IMR-90 (cell line): ENCODE measurements at regions not wholly inside any gene's neighbourhood (a gene's known extent, or its start where the extent isn't known, plus 50 kb on each side); places are given as distances from the start of the nearest gene placed in this dataset. TPM values are rescaled to one million over a fixed set of nuclear protein-coding genes. Genes with fewer than 3 reads are reported as not detected.

Experiments
- ATAC-seq: fragments of 200-7000 bp; cut with Tn5 transposase; 2 replicates; pipeline ENCODE4 v1.9.1; 2020; ENCODE audit warnings: low read depth, mild to moderate bottlenecking, moderate library complexity
- BruUV-seq: library from RNA; stranded (reverse); fragments of 400-500 nt; replicated peaks from 2 replicates; lab custom pipeline; 2021; lab: Mats Ljungman, UMichigan
- CTCF ChIA-PET: fragments of 300-600 bp; formaldehyde crosslinking; extraction: SDS; loops from one replicate; lab custom pipeline; 2021; ENCODE audit warnings: antibody characterized with exemption; lab: Yijun Ruan, JAX
- POLR2A ChIA-PET: fragments of 300-600 bp; sonication (Branson Sonifier 250); formaldehyde crosslinking; loops from one replicate; lab custom pipeline; 2022; ENCODE audit warnings: antibody characterized with exemption; ENCODE audit not compliant: unreplicated experiment; lab: Charles Lee
- DNase-seq: peaks from one replicate; pipeline ENCODE4 v3.0.0; 2013
- H2AFZ ChIP-seq: replicated peaks from 2 replicates; pipeline ENCODE3; 2013; ENCODE audit warnings: low read length, mild to moderate bottlenecking; ENCODE audit not compliant: poor library complexity
- H2AK5ac ChIP-seq: 2 replicates; pipeline ENCODE4 v1.6.1; 2013; ENCODE audit warnings: low read depth, low read length, inconsistent platforms
- H2AK9ac ChIP-seq: replicated peaks from 2 replicates; pipeline ENCODE3; 2013; ENCODE audit warnings: mild to moderate bottlenecking, low read depth, low read length, moderate library complexity; ENCODE audit not compliant: poor library complexity
- H2BK120ac ChIP-seq: 2 replicates; pipeline ENCODE4 v1.6.1; 2013; ENCODE audit warnings: low read depth, low read length, inconsistent platforms
- H2BK15ac ChIP-seq: 3 replicates; pipeline ENCODE4 v1.6.1; 2013; ENCODE audit warnings: low read depth, low read length, inconsistent platforms
- H2BK20ac ChIP-seq: 2 replicates; pipeline ENCODE4 v1.6.1; 2013; ENCODE audit warnings: low read depth, mild to moderate bottlenecking, inconsistent platforms, low read length, moderate library complexity
- H2BK5ac ChIP-seq: 2 replicates; pipeline ENCODE4 v1.6.1; 2013; ENCODE audit warnings: mild to moderate bottlenecking, low read depth, low read length, inconsistent platforms; ENCODE audit not compliant: poor library complexity, severe bottlenecking
- H3K14ac ChIP-seq: replicated peaks from 2 replicates; pipeline ENCODE4 v1.6.1; 2013; ENCODE audit warnings: low read depth, low read length, inconsistent platforms
- H3K18ac ChIP-seq: 2 replicates; pipeline ENCODE4 v1.6.1; 2013; ENCODE audit warnings: low read depth, low read length, control low read depth
- H3K23ac ChIP-seq: 2 replicates; pipeline ENCODE4 v1.6.1; 2013; ENCODE audit warnings: low read depth, low read length, inconsistent platforms
- H3K27ac ChIP-seq: 2 replicates; pipeline ENCODE4 v1.5.1; 2013; ENCODE audit warnings: mild to moderate bottlenecking, control low read depth, low read length; ENCODE audit not compliant: insufficient read depth
- H3K27me3 ChIP-seq: 2 replicates; pipeline ENCODE4 v1.6.1; 2013; ENCODE audit warnings: low read length; ENCODE audit not compliant: control insufficient read depth, insufficient read depth
- H3K36me3 ChIP-seq: 2 replicates; pipeline ENCODE4 v1.6.1; 2013; ENCODE audit warnings: low read length, mixed read lengths; ENCODE audit not compliant: control insufficient read depth, insufficient read depth
- H3K4ac ChIP-seq: 2 replicates; pipeline ENCODE4 v1.6.1; 2013; ENCODE audit warnings: low read depth, low read length, inconsistent platforms
- H3K4me1 ChIP-seq: 2 replicates; pipeline ENCODE4 v1.6.1; 2013; ENCODE audit warnings: low read length, mixed read lengths; ENCODE audit not compliant: control insufficient read depth, insufficient read depth
- H3K4me2 ChIP-seq: 2 replicates; pipeline ENCODE4 v1.6.1; 2013; ENCODE audit warnings: low read depth, mild to moderate bottlenecking, control low read depth, low read length, moderate library complexity
- H3K4me3 ChIP-seq: 2 replicates; pipeline ENCODE4 v1.5.1; 2013; ENCODE audit warnings: low read depth, mild to moderate bottlenecking, control low read depth, low read length, moderate library complexity; ENCODE audit not compliant: insufficient read depth
- H3K56ac ChIP-seq: 2 replicates; pipeline ENCODE4 v1.6.1; 2013; ENCODE audit warnings: low read length, inconsistent platforms; ENCODE audit not compliant: insufficient read depth; ENCODE audit errors: extremely low read depth
- H3K79me1 ChIP-seq, 2 experiments: 2 replicates each; pipeline ENCODE4 v1.6.1; 2013; ENCODE audit warnings: low read length in 2 of 2, inconsistent platforms in 1 of 2, low read depth in 1 of 2
- H3K9ac ChIP-seq: 2 replicates; pipeline ENCODE4 v1.6.1; 2013; ENCODE audit warnings: low read depth, low read length, control low read depth
- H3K9me1 ChIP-seq: 2 replicates; pipeline ENCODE4 v1.6.1; 2013; ENCODE audit warnings: low read length, inconsistent platforms; ENCODE audit not compliant: insufficient read depth
- H3K9me3 ChIP-seq: 2 replicates; pipeline ENCODE4 v1.6.1; 2013; ENCODE audit warnings: low read length; ENCODE audit not compliant: control insufficient read depth, insufficient read depth
- H4K20me1 ChIP-seq: 2 replicates; pipeline ENCODE4 v1.6.1; 2013; ENCODE audit warnings: low read length, inconsistent platforms; ENCODE audit not compliant: insufficient read depth
- H4K5ac ChIP-seq: 2 replicates; pipeline ENCODE4 v1.6.1; 2013; ENCODE audit warnings: mild to moderate bottlenecking, low read depth, low read length, control low read depth
- H4K8ac ChIP-seq, 2 experiments: 2 replicates each; pipeline ENCODE4 v1.6.1; 2013; ENCODE audit warnings: low read depth in 2 of 2, low read length in 2 of 2, control low read depth in 1 of 2, inconsistent platforms in 1 of 2
- H4K91ac ChIP-seq: 2 replicates; pipeline ENCODE4 v1.6.1; 2013; ENCODE audit warnings: low read depth, low read length, inconsistent platforms; ENCODE audit not compliant: insufficient read depth
- CHD1 ChIP-seq: IDR thresholded peaks from 2 replicates; pipeline ENCODE4 v1.6.1; 2012; ENCODE audit warnings: low read depth, low read length, improper control_type of control experiment
- FOS ChIP-seq: fragments of 150-350 bp; IDR thresholded peaks from 2 replicates; pipeline ENCODE4 v1.6.1; 2016; ENCODE audit warnings: low read depth, low read length
- MAFK ChIP-seq: IDR thresholded peaks from 2 replicates; pipeline ENCODE4 v1.6.1; 2012; ENCODE audit warnings: low read depth, low read length, improper control_type of control experiment
- RFX5 ChIP-seq: IDR thresholded peaks from 2 replicates; pipeline ENCODE4 v1.8.0; 2012; ENCODE audit warnings: low read depth, mild to moderate bottlenecking, low read length, moderate library complexity
- SMC3 ChIP-seq: fragments of 150-350 bp; IDR thresholded peaks from 2 replicates; pipeline ENCODE4 v1.6.1; 2016; ENCODE audit warnings: low read depth, mild to moderate bottlenecking, antibody characterized with exemption, low read length, moderate library complexity
- WGBS, 2 experiments: methylation state at CpG; one replicate each; pipeline versions ENCODE4 v1.1.5 to v1.1.7; 2013; ENCODE audit warnings: missing lambda C conversion rate in 2 of 2; ENCODE audit not compliant: insufficient read length in 1 of 2; ENCODE audit errors: extremely low coverage in 2 of 2; 5-methylcytosine and 5-hydroxymethylcytosine counted together
- dilution Hi-C: fragments of 300-500 bp; cut with HindIII; formaldehyde crosslinking; loops from one replicate; pipeline ENCODE4 v1.14.3; 2018; ENCODE audit warnings: low sequenced_read_pairs; ENCODE audit not compliant: unreplicated experiment
- in situ Hi-C: fragments of 300-500 bp; cut with MboI; formaldehyde crosslinking; loops from 3 replicates; pipeline ENCODE4 v1.14.3; 2019; ENCODE audit warnings: low sequenced_read_pairs, inconsistent platforms, mixed read lengths
- intact Hi-C: fragments of 100-400 bp; cut with micrococcal nuclease; formaldehyde crosslinking; loops from 2 replicates; pipeline ENCODE4 v1.10.0; 2022
- microRNA-seq, 2 experiments: library from miRNA; stranded (forward) in 1 of 2; unstranded in 1 of 2; fragments of 10-50 nt in 1 of 2; fragments of <30 nt in 1 of 2; gene quantifications in 1 of 2; microRNA quantifications in 1 of 2; one replicate each; pipeline versions ENCODE3 to v1.1.0; 2013 to 2020; ENCODE audit not compliant: insufficient read depth in 1 of 2, insufficient read length in 1 of 2, unreplicated experiment in 1 of 2
- small RNA-seq, 5 experiments: library from RNA; depleted of rRNA; stranded (forward); fragments of <200 nt; gene quantifications; one replicate each; pipeline ENCODE3, GENCODE V24; 2012
- TF ChIP-seq, protein P1 (sequence below): conservative IDR thresholded peaks from 2 replicates; pipeline ENCODE4 v1.5.1; 2012; ENCODE audit warnings: mild to moderate bottlenecking, low read depth, low read length, improper control_type of control experiment

DNA sequence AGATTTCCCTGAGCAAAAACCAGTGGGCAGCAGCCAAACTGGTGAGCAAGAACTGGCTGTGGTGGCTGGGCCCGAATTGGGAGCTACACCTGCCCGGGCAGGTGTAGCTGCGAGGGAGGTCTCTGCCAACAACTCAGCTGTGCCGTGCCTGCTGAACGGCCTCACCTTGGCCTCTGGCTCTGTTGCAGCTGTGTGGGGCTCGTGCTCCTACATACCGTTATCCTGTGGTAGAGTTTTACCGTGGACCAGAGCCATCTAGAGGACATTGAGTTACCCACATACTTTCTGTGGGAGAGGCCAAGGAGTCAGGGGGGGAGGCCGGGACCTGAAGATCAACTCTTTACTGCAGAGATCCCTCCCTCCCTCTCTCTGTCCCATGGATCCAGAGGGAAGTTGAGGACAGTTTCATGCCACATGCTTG lies 113.2 kb downstream of the TM9SF2 start:
- ATAC-seq, result peak; percentile 35; the same call in 1 of the 2 replicates
- H3K56ac ChIP-seq, result no peak overlapping the region
- CTCF ChIA-PET, result no interaction called here
- H2BK15ac ChIP-seq, result no peak overlapping the region
- in situ Hi-C loops (no loop called here), intact Hi-C loops (no loop called here), dilution Hi-C loops (no loop called here)
- H4K20me1 ChIP-seq, result no peaks in the 10 kb centered on the region
- H2AK5ac ChIP-seq, result no peak overlapping the region
- H3K9me1 ChIP-seq, result no peaks in the 10 kb centered on the region
- BruUV-seq, result no TSS peak
- H3K9me3 ChIP-seq, result no peaks in the 10 kb centered on the region
- H2BK120ac ChIP-seq, result no peak overlapping the region
- no peak for DNase-seq
- H3K4me1 ChIP-seq, result no peaks in the 10 kb centered on the region
- H3K36me3 ChIP-seq, result no peaks in the 10 kb centered on the region
- H2BK20ac ChIP-seq, result no peak overlapping the region
- H2AK9ac ChIP-seq, result no peak overlapping the region
- H3K4me3 ChIP-seq, result no peak overlapping the region
- no peaks in the 10 kb centered on the region for H3K79me1 ChIP-seq
- H3K18ac ChIP-seq, result no peak overlapping the region
- H4K8ac ChIP-seq, result no peak overlapping the region
- 10% methylated on average over 2 of the region's 9 CpGs; no CpG with 5 or more reads in 1 of the 2 experiments for WGBS, 2 experiments
- no peak overlapping the region for H2AFZ ChIP-seq
- H3K4ac ChIP-seq, result no peak overlapping the region
- POLR2A ChIA-PET, result no interaction called here
- H3K9ac ChIP-seq, result no peak overlapping the region
- H3K14ac ChIP-seq, result no peak overlapping the region
- H3K27me3 ChIP-seq, result peaks cover 15% of the 10 kb centered on the region
- H4K5ac ChIP-seq, result no peak overlapping the region
- TF ChIP-seq, protein P1, sequence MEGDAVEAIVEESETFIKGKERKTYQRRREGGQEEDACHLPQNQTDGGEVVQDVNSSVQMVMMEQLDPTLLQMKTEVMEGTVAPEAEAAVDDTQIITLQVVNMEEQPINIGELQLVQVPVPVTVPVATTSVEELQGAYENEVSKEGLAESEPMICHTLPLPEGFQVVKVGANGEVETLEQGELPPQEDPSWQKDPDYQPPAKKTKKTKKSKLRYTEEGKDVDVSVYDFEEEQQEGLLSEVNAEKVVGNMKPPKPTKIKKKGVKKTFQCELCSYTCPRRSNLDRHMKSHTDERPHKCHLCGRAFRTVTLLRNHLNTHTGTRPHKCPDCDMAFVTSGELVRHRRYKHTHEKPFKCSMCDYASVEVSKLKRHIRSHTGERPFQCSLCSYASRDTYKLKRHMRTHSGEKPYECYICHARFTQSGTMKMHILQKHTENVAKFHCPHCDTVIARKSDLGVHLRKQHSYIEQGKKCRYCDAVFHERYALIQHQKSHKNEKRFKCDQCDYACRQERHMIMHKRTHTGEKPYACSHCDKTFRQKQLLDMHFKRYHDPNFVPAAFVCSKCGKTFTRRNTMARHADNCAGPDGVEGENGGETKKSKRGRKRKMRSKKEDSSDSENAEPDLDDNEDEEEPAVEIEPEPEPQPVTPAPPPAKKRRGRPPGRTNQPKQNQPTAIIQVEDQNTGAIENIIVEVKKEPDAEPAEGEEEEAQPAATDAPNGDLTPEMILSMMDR, result peak; percentile 12; the same call in 1 of the 2 replicates
- TF ChIP-seq MAFK (no peak), SMC3 (no peak), RFX5 (no peak), CHD1 (no peak), FOS (no peak)
- H4K91ac ChIP-seq, result no peak overlapping the region
- no peak overlapping the region for H3K27ac ChIP-seq
- H2BK5ac ChIP-seq, result no peak overlapping the region
- H3K4me2 ChIP-seq, result no peak overlapping the region
- H3K23ac ChIP-seq, result no peak overlapping the region

Small RNAs in the stretch of these regions (microRNA-seq; reads per million reads assigned to microRNA genes)
- gene MIR4306 (ENCODE audit: insufficient read depth in 1 of 2, insufficient read length in 1 of 2, unreplicated experiment in 1 of 2), result 0 reads per million in 2 experiments
- not detected for gene RF00402 (ENCODE audit: insufficient read depth, insufficient read length)

Small RNAs in the stretch of these regions (small RNA-seq; reads per million reads assigned to genes)
- 0 reads per million in 5 experiments for gene MIR4306
- 0 reads per million in 5 experiments for gene RF00402
